WI38 (cell line): ENCODE measurements at regions not wholly inside any gene's neighbourhood (a gene's known extent, or its start where the extent isn't known, plus 50 kb on each side); places are given as distances from the start of the nearest gene placed in this dataset.

ENCODE experiments used
- H3K4me3 ChIP-seq: 2 replicates; pipeline ENCODE4 v1.5.1; 2011; ENCODE audit warnings: low read depth, mild to moderate bottlenecking, control low read depth, low read length
- TF ChIP-seq, protein P1 (sequence below): IDR thresholded peaks from 2 replicates; pipeline ENCODE4 v1.5.1; 2012; ENCODE audit warnings: low read depth, mild to moderate bottlenecking, control low read depth, low read length

DNA sequence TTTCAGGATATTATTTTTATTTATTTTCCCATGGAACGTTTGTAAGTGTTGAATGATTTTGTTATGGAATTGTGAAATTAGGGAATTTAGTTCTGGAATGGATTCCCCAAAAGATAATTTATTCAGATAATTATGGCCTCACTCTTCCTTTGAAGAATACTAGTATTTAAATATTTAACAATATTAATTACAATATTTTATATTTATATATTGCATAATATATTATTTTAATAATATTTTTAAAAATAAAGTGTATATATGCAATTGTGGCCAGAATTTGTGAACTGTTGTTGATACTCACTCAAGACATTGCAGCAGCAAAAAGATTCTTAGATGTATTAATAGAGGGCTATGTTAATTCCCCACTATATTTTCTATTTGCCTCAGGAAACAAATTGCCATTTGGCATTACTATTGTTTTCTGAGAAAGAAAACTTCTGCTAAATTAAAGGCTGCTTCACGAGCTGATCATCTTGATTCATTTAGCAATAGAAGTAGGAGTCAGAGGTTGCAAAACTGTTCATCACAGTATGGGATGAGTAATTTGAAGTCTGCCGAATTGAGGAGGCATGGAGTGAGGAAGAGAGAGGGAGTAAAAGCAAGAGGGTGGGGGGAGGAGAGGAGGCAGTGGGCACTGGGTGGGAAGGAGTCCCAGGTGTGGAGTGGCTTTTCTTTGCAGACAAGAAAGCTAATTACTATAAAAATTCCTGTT, 729.2 kb downstream of the DHX35 start:
- H3K4me3 ChIP-seq, result no peak overlapping the region
- TF ChIP-seq, protein P1, sequence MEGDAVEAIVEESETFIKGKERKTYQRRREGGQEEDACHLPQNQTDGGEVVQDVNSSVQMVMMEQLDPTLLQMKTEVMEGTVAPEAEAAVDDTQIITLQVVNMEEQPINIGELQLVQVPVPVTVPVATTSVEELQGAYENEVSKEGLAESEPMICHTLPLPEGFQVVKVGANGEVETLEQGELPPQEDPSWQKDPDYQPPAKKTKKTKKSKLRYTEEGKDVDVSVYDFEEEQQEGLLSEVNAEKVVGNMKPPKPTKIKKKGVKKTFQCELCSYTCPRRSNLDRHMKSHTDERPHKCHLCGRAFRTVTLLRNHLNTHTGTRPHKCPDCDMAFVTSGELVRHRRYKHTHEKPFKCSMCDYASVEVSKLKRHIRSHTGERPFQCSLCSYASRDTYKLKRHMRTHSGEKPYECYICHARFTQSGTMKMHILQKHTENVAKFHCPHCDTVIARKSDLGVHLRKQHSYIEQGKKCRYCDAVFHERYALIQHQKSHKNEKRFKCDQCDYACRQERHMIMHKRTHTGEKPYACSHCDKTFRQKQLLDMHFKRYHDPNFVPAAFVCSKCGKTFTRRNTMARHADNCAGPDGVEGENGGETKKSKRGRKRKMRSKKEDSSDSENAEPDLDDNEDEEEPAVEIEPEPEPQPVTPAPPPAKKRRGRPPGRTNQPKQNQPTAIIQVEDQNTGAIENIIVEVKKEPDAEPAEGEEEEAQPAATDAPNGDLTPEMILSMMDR, result no peak

DNA sequence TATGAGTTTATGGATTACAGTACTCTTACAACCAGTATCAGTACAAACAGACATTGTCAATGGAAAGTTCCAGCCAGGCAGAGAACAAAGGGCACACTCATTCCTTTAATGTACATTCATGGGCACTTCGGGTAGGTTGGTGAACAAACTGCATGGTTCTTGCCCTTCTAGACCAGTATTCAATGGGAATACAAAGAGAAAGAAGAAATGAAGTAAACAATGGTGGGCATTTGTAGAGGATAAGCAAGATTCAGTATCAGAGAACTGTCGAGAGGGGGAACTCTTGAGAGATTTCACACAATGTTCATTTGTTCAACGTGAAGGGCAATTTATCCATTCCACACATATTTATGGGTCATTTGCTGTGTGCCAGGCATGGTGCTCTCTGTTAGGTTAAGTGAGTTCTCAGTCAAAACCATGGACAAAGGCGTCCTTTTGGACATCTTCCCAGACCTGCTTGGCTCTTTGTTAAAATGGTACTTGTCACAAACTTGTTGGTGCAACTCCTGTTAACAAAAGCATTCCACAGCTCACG, 714.8 kb downstream of the DHX35 start:
- TF ChIP-seq, protein P1, result no peak
- no peak overlapping the region for H3K4me3 ChIP-seq

DNA sequence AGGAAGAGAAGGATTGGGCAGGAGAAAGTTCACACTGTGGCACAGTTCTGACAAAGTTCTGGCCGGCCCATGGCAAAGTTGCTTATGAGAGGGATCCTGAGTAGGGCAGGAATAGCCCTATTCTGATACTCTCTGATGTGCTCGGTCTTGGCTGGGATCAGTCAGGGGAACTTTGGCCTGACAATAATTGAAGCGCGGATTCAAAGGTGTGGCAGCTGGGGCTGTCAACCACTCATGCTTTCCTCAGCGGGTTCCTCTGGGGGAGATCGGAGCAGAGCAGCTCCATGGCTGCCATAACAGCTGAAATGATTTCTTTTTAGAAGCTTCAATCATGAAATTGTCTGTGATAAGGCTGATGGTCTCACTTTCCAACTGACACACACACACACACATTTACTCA, 714.1 kb downstream of the DHX35 start:
- no peak overlapping the region for H3K4me3 ChIP-seq
- TF ChIP-seq, protein P1, result no peak

DNA sequence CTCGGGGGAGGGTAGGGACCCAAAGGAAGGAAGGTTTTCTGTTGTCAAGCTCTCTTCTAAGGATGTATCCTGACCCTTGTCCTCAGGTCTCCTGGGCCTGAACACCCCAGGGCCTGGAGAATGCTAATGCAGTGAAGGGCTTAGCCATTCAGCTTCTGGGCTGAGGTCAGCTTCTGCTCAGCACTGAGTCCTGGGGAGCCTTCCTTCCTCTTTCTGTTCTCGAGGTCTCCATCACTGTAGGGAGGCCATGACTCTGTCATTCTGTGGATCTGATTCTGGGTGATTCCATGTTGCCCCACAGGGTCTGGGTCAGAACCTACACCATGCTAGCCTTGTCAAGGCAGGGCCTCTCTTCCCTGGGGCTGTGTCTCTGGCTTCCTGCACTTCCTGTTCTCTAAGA, 712.7 kb downstream of the DHX35 start:
- TF ChIP-seq, protein P1, result no peak
- no peak overlapping the region for H3K4me3 ChIP-seq

DNA sequence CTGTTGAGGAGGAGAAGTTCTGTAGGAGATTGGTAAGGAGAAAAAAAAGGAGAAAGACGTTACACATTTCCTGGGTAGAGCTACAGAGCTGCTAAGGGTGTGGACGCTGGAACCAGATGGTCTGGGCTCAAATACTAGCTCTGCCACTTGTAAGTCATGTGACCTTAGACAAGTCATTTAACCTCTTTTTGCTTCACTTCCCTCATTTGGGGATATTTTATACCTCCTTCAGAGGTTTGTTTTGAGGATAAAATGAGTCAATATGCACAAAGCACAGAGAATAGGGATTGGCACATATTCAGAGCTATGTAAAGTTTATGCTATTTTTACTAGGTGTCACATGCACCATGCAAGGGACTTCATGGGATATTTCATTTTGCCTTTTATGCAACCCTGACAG, 708.8 kb downstream of the DHX35 start:
- H3K4me3 ChIP-seq, result no peak overlapping the region
- TF ChIP-seq, protein P1, result no peak

DNA sequence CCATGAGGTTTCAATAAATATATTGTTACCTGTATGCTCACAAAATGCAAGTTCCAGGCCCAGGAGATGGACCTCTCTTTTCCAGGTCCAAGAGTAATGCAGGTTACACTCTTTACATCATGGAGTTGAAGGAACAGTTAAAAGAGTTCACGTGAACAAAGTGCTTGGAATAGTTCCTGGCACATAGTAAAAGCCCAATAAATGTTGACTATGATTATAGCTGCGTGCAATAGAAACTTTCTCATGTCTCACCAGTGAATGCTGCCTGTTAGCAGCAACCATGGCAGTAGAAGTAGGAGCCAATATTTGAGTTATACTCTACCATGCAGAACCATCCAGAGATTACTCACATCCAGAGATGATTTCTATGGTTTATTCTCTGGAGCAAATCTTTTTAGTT, 707.5 kb downstream of the DHX35 start:
- TF ChIP-seq, protein P1, result no peak
- no peak overlapping the region for H3K4me3 ChIP-seq

DNA sequence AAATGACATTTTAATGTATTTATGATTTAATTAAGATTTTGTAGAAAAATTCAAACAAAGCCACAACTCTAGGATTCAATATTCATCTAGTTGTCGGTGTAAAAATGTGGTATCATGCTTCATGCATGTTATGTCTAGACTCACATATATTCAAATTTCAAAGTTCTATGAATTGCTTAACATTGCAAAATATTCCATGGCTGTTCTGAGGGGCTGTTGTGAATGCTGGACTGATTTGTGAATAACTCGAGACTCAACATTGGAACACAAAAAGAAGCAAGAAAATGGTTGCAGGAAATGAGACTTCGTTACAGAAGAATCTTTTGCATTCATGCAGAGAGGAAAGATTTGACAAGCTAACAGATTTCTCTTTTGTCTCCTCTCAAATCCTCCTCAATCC, 705.9 kb downstream of the DHX35 start:
- TF ChIP-seq, protein P1, result no peak
- no peak overlapping the region for H3K4me3 ChIP-seq
